Effector memory CD8-positive, alpha-beta T cell (primary cell): ENCODE measurements at regions not wholly inside any gene's neighbourhood (a gene's known extent, or its start where the extent isn't known, plus 50 kb on each side); places are given as distances from the start of the nearest gene placed in this dataset.
"Not testable (repeated sequence)": the region's sequence is repeated elsewhere in the genome, so short reads cannot be mapped to it uniquely, and the experiment has no call there.

Experiments
- ATAC-seq: fragments of 150-1000 bp; cut with Tn5 transposase; replicated peaks from 2 replicates; pipeline ENCODE4 v1.10.0; 2021; ENCODE audit warnings: mild to moderate bottlenecking, moderate library complexity
- DNase-seq, 3 experiments: peaks; one replicate each; pipeline ENCODE4 v3.0.0; 2021
- H3K27ac Mint-ChIP-seq, 2 donors: one replicate each; pipeline ENCODE4 v1.8.0; 2022; ENCODE audit warnings: mild to moderate bottlenecking in 2 of 2, mixed read lengths in 2 of 2, moderate library complexity in 2 of 2
- H3K27me3 Mint-ChIP-seq, 2 donors: one replicate each; pipeline ENCODE4 v1.8.0; 2022; ENCODE audit warnings: mixed read lengths in 2 of 2
- H3K36me3 Mint-ChIP-seq: one replicate; pipeline ENCODE4 v1.8.0; 2022; ENCODE audit warnings: mild to moderate bottlenecking, moderate library complexity, mixed read lengths; ENCODE audit not compliant: insufficient read depth
- H3K4me1 Mint-ChIP-seq, 2 donors: one replicate each; pipeline ENCODE4 v1.8.0; 2022; ENCODE audit warnings: low read depth in 2 of 2, mixed read lengths in 2 of 2
- H3K4me3 Mint-ChIP-seq, 2 donors: one replicate each; pipeline ENCODE4 v1.8.0; 2022; ENCODE audit warnings: mild to moderate bottlenecking in 2 of 2, mixed read lengths in 2 of 2, moderate library complexity in 2 of 2
- H3K9me3 Mint-ChIP-seq, 2 donors: one replicate each; pipeline ENCODE4 v1.8.0; 2022; ENCODE audit warnings: mixed read lengths in 2 of 2

DNA sequence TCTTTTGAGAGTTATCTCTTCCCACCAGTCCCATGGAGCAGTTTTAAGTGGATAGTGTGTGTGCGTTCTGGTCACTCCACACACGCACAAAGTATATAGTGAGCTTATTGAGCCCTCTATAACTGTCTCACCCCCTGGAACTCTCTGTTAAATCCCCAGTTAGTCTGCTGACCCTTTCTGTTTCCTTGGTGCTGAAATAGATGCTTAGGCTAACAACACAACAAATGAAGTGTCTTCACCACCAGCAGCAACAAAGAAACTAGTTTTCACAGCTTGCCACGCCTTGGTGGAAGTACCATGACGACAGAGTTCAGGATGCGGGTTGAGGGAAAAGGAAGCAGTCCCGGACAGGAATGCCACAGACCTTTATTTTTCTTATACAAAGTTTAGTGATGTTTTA lies 203.5 kb upstream of the TMEFF2 start:
- peaks cover 6 to 7% of the 10 kb centered on the region in 2 donors for H3K9me3 Mint-ChIP-seq
- H3K27ac Mint-ChIP-seq: no peak overlapping the region
- no peaks in the 10 kb centered on the region for H3K36me3 Mint-ChIP-seq
- no peaks in the 10 kb centered on the region for H3K4me1 Mint-ChIP-seq
- no peak overlapping the region for H3K4me3 Mint-ChIP-seq
- no peak for ATAC-seq
- H3K27me3 Mint-ChIP-seq: no peaks in the 10 kb centered on the region
- DNase-seq: no peak

DNA sequence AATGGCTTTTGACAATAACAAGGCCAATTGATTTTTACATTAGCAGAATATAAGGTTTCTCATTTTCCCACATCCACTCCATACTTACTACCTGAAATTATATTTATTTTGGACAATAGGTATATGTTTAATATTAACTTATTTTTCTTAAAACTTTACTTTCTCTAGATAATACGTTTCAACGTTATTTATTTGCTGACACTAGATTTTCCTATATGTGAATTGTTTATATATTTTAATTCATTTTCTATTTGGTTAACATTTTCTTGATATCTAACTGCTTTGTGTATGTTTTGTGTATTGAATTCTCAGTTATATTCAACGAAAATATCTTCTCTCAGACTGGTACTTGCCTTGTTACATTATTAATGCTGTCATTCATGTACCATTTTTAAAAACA lies 199.9 kb upstream of the TMEFF2 start:
- Mint-ChIP-seq H3K27me3 (no peaks in the 10 kb centered on the region), H3K4me3 (no peak overlapping the region), H3K4me1 (no peaks in the 10 kb centered on the region), H3K9me3 (peaks cover 7% of the 10 kb centered on the region in 2 donors), H3K27ac (no peak overlapping the region), H3K36me3 (no peaks in the 10 kb centered on the region)
- ATAC-seq (no peak), DNase-seq (no peak)

DNA sequence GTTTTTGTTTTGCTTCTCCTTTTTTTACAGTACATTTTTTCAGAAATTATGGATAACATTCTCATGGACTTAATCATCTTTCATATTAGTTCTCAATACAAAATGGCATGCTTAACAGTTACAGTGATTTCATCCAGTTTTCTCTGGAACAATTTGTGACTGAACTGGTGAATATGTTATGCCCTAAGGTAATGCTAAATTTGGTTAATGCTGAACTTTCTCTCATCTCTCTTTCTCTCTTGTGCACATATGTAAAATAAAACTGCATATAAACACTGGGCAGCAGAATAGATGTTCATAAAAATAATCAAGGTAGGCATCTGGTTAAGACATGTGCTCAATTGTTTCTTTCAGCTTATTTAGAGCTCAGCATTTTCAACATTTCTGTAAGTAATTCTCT lies 196.3 kb upstream of the TMEFF2 start:
- H3K4me1 Mint-ChIP-seq: no peaks in the 10 kb centered on the region
- ATAC-seq (no peak), DNase-seq (no peak)
- H3K4me3 Mint-ChIP-seq: no peak overlapping the region
- no peaks in the 10 kb centered on the region for H3K27me3 Mint-ChIP-seq
- H3K36me3 Mint-ChIP-seq: no peaks in the 10 kb centered on the region
- peaks cover 0 to 2% of the 10 kb centered on the region in 2 donors for H3K9me3 Mint-ChIP-seq
- H3K27ac Mint-ChIP-seq: no peak overlapping the region

DNA sequence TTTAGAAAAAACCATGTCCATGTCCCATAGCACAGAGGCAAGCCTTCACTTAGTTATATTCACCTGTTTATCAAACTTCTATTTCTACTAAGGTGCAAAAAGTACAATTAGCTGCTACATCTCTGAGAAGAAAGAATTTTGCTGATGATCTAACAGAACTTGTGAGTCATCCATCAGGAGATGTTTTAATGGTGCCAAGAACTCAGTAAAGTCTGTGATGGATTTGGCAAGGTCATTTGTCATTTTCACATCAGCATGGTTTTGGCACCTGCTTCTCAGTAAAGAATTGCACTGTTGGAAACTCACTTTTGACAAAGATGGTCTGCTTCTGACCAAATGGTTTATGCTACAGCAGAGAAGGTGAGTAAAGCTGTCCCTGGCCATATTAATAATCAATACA lies 195.7 kb upstream of the TMEFF2 start:
- Mint-ChIP-seq H3K36me3 (no peaks in the 10 kb centered on the region), H3K27me3 (no peaks in the 10 kb centered on the region), H3K27ac (no peak overlapping the region), H3K9me3 (peaks cover 0 to 7% of the 10 kb centered on the region in 2 donors), H3K4me3 (no peak overlapping the region), H3K4me1 (no peaks in the 10 kb centered on the region)
- no peak for ATAC-seq
- no peak for DNase-seq

DNA sequence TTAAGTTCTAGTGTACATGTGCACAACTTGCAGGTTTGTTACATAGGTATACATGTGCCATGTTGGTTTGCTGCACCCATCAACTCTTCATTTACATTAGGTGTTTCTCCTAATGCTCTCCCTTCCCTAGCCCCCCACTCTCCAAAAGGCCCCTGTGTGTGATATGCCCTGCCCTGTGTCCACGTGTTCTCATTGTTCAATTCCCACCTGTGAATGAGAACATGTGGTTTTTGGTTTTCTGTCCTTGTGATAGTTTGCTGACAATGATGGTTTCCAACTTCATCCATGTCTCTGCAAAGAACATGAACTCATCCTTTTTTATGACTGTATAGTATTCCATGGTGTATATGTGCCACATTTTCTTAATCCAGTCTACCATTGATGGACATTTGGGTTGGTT lies 189.5 kb upstream of the TMEFF2 start:
- ATAC-seq, H3K36me3 Mint-ChIP-seq, H3K27me3 Mint-ChIP-seq, H3K4me1 Mint-ChIP-seq, H3K9me3 Mint-ChIP-seq, H3K4me3 Mint-ChIP-seq, H3K27ac Mint-ChIP-seq, DNase-seq: not testable (repeated sequence)

DNA sequence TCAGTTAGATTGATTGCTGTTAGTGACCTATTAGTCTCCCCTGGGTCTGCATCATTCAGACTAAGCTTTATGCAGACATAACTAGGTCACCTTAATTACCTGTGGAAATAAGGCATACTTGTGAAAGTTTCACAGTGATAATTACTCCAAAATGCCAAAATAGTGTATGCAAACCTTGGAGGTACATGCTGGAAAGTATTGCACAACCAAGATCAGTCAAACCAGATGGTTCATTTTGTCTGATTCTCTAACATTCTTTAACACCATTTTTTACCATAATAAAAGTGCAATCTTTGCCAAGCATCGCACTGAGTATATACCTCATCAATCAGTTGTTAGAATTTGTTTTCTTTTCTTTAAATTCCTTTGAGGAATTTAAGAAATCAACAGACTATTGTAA lies 186.3 kb upstream of the TMEFF2 start:
- DNase-seq (no peak), ATAC-seq (no peak)
- Mint-ChIP-seq H3K4me1 (no peaks in the 10 kb centered on the region), H3K27ac (no peak overlapping the region), H3K9me3 (peaks cover 0 to 8% of the 10 kb centered on the region in 2 donors), H3K27me3 (no peaks in the 10 kb centered on the region), H3K36me3 (no peaks in the 10 kb centered on the region), H3K4me3 (no peak overlapping the region)

DNA sequence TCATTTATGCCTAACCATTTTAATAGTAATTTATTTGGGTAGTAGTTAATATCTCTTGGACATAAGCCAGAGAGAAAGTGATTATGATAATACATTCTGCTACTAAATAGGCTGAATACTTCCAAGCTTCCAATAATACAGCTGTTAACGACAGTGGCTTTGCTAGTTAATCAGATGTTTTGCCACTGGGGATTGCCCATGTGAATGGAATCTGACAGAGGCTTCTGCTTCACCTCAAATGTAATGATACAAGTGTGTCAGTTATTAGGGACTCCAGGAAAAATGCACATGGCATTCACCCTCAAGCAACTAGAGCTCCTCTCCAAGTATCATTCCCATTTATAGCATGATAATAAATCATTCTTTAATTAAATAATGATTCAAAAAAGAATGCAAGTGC lies 185.0 kb upstream of the TMEFF2 start:
- Mint-ChIP-seq H3K4me3 (no peak overlapping the region), H3K27me3 (no peaks in the 10 kb centered on the region), H3K36me3 (no peaks in the 10 kb centered on the region)

DNA sequence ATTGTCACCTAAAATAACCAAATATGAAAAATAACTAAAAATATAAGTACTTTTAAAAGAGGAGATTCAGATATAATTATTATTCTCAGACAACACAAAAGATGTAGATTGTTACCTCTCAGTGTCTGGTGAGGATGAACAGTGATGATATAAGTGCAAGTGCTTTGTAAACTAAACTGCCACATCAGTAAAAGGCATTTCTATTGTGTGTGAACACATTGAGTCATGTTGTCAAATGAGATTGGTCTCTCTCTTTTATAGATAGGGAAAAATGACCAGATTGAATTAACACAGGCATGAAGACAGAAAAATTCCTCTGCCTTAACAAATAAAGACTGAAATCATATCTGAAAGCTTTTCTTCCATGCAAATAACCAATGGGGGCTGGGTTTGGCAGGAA lies 182.4 kb upstream of the TMEFF2 start:
- ATAC-seq (no peak), DNase-seq (no peak)
- H3K4me3 Mint-ChIP-seq: no peak overlapping the region
- H3K9me3 Mint-ChIP-seq: peaks cover 0 to 6% of the 10 kb centered on the region in 2 donors
- no peak overlapping the region for H3K27ac Mint-ChIP-seq
- no peaks in the 10 kb centered on the region for H3K27me3 Mint-ChIP-seq
- H3K36me3 Mint-ChIP-seq: no peaks in the 10 kb centered on the region
- H3K4me1 Mint-ChIP-seq: no peaks in the 10 kb centered on the region

More for the DNA sequence above, 185.0 kb upstream of the TMEFF2 start:
- no peak overlapping the region for H3K27ac Mint-ChIP-seq
- no peak for DNase-seq
- peaks cover 0 to 2% of the 10 kb centered on the region in 2 donors for H3K9me3 Mint-ChIP-seq
- no peaks in the 10 kb centered on the region for H3K4me1 Mint-ChIP-seq
- no peak for ATAC-seq

DNA sequence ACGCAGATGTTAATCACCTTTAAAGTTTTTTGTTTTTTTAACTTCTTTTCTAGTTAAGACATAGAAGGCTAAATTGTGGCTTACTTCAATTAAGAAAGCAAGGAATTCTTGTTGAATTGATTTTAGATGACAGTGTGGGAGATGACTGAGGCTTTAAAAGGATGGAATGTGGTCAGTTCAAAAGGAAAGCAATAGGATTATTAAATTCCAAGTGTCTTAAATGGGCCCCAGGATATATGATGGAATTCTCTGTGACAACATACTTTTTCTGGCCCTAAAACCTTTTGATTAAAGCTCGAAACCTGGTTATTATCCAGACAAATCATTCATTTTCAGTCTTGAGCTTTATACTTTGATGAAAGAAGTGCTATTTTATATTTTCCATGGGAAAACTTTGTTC lies 179.0 kb upstream of the TMEFF2 start:
- Mint-ChIP-seq H3K4me1 (no peaks in the 10 kb centered on the region), H3K36me3 (no peaks in the 10 kb centered on the region), H3K9me3 (peaks cover 0 to 4% of the 10 kb centered on the region in 2 donors), H3K27me3 (no peaks in the 10 kb centered on the region), H3K27ac (no peak overlapping the region), H3K4me3 (no peak overlapping the region)
- DNase-seq (no peak), ATAC-seq (no peak)

DNA sequence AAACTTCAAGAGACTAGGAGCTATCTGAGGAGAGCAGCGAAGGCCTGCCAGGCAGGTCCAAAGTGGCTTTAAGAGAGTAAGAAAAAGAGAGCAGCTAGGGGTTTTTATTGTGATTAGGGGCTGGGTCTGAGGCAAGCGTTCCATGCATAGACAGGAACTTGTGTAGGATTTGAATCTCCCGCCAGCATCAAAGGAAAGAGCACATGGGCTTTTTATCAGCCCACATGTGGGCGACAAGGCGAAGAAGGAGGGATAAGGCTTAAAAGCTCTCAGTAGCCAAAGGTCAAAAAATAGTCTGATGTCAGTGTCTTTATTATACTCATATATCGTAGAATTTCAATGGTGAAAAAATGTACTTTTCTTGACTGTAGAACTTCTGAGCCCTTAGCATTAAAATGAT lies 178.5 kb upstream of the TMEFF2 start:
- H3K4me1 Mint-ChIP-seq: no peaks in the 10 kb centered on the region
- no peak for ATAC-seq
- no peak overlapping the region for H3K4me3 Mint-ChIP-seq
- no peak for DNase-seq
- no peaks in the 10 kb centered on the region for H3K36me3 Mint-ChIP-seq
- H3K27me3 Mint-ChIP-seq: no peaks in the 10 kb centered on the region
- no peak overlapping the region for H3K27ac Mint-ChIP-seq
- peaks cover 0 to 4% of the 10 kb centered on the region in 2 donors for H3K9me3 Mint-ChIP-seq

DNA sequence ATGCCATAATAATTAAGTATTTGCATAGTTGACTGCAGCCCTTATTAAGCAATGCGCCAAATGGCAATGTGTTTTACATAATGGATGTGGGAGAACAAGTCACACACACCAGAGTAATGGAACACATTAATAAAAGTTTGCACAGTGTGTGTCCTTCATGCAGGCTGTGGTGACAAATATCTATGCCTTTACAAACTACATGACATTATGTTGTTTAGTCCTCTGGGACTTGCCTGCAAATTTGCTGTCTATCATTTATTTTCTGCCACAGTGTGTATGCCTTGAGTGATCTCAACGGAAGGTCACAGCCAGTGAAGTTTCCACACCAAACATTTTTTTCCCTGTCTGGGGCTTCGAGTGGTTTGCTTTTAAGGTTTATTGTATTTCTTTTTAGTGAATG lies 175.2 kb upstream of the TMEFF2 start:
- Mint-ChIP-seq H3K9me3 (peaks cover 0 to 4% of the 10 kb centered on the region in 2 donors), H3K4me1 (no peaks in the 10 kb centered on the region), H3K27ac (no peak overlapping the region), H3K36me3 (no peaks in the 10 kb centered on the region), H3K27me3 (no peaks in the 10 kb centered on the region), H3K4me3 (no peak overlapping the region)
- DNase-seq (no peak), ATAC-seq (no peak)

DNA sequence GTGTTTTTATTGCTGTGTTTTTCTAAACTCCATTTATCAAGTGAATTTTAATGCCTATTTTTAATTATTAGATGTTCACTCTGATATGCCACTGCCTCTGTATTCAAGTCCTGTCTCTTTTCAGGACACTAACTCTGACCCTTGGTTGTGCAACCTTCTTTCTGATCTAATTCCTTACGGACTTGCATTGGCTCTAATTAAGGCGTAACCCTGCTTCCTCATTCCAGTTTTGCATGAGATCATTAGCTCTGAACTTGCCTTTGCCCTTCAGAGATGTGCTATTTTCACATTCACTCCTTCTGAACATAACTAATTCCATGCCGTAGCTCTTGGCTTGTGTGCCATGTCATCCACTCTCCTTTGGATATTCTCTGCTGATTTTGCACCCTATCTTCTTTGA lies 162.5 kb upstream of the TMEFF2 start:
- DNase-seq (no peak), ATAC-seq (no peak)
- Mint-ChIP-seq H3K4me1 (no peaks in the 10 kb centered on the region), H3K27ac (no peak overlapping the region), H3K27me3 (no peaks in the 10 kb centered on the region), H3K4me3 (no peak overlapping the region), H3K9me3 (peaks cover 14% of the 10 kb centered on the region in 2 donors), H3K36me3 (no peaks in the 10 kb centered on the region)

DNA sequence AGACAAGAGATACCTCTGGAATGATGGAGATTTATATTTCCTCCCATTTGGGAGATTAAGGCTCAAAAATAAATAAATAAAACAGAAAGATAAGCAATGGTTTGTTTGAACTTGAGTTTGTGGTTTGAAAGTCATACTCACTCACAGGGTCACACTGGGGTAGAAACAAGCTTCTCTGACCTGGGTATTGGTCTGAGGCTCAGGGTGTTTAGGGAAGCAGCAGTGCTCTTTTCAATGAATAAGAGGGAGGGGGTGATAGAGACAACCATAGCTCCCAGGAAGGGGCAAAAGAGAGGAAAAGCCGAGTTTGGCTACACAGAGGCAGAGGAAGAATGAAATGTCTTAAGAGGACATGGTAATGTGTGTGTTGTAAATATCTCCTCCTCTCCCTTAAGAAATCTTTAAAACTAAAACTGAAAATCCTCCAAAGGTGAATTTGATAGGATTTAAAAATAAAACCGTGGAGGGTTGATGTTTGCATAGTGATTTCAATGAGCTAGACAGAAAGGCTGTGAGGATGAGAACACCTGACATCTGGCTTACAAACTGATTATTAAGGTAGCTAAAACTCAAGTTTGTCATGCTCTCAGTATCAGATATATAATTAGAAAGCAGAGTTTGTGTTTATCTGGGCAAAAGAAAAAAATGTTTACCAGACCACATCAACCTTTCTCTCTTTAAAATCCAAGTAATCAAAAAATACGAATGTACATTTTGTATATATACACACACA lies 159.9 kb upstream of the TMEFF2 start:
- Mint-ChIP-seq H3K4me3 (no peak overlapping the region), H3K27ac (no peak overlapping the region), H3K27me3 (no peaks in the 10 kb centered on the region), H3K36me3 (no peaks in the 10 kb centered on the region), H3K4me1 (no peaks in the 10 kb centered on the region), H3K9me3 (peaks cover 7% of the 10 kb centered on the region in 2 donors)
- DNase-seq: no peak
- ATAC-seq: no peak

DNA sequence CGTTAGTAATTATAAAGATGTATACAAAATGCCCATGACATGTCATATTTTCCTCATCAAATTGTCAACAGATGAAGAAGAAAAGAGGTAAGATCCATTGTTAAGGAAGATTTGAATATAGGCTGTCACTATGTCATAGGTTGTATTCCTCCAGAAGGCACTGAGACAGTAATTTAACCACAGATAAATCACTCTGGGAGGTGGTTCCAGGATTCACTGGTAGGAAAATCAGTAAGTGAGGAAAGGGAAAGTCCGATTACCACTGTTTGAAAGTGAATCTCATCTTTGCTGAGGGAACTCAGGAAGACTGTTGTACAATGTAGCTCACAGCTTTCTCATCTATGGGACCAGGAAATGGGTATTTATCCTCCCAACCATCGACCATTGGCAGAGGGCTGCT lies 152.8 kb upstream of the TMEFF2 start:
- Mint-ChIP-seq H3K4me3 (no peak overlapping the region), H3K36me3 (no peaks in the 10 kb centered on the region), H3K9me3 (no peaks in the 10 kb centered on the region), H3K4me1 (no peaks in the 10 kb centered on the region), H3K27me3 (no peaks in the 10 kb centered on the region), H3K27ac (no peak overlapping the region)
- DNase-seq: no peak
- ATAC-seq: no peak

DNA sequence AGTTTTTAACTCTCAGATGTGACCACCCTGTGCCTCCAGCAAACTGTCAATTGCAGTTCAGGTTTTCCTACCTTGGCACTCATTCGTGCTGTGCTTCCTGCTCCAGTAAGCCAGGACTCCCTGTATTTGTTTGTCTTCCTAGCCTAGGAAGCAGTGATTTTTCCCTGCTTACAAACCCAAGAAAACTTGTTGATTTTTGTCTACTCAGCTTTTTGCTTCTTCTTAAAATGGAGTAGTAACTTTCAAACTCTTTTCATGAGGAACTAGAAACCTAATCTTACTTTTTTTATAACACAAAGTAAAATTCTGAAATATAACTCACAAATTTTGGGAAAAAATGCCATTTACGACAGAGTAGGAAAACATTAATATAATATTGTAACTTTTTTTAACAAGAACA lies 150.6 kb upstream of the TMEFF2 start:
- no peak overlapping the region for H3K4me3 Mint-ChIP-seq
- H3K27me3 Mint-ChIP-seq: no peaks in the 10 kb centered on the region
- peaks cover 0 to 2% of the 10 kb centered on the region in 2 donors for H3K9me3 Mint-ChIP-seq
- ATAC-seq (no peak), DNase-seq (no peak)
- H3K27ac Mint-ChIP-seq: no peak overlapping the region
- no peaks in the 10 kb centered on the region for H3K36me3 Mint-ChIP-seq
- H3K4me1 Mint-ChIP-seq: no peaks in the 10 kb centered on the region
